NB4 (cell line): ENCODE measurements at regions not wholly inside any gene's neighbourhood (a gene's known extent, or its start where the extent isn't known, plus 50 kb on each side); places are given as distances from the start of the nearest gene placed in this dataset.

ENCODE experiments used
- CTCF ChIP-seq: IDR thresholded peaks from one replicate; pipeline ENCODE4 v1.5.1; 2012; ENCODE audit warnings: low read depth, low read length
- MAX ChIP-seq: IDR thresholded peaks from 2 replicates; pipeline ENCODE4 v1.6.1; 2011; ENCODE audit warnings: low read depth, low read length
- MYC ChIP-seq: IDR thresholded peaks from 2 replicates; pipeline ENCODE4 v1.6.1; 2011; ENCODE audit warnings: low read depth, low read length
- POLR2A ChIP-seq: IDR thresholded peaks from 2 replicates; pipeline ENCODE4 v1.6.1; 2011; ENCODE audit warnings: mild to moderate bottlenecking; ENCODE audit not compliant: insufficient read length; ENCODE audit errors: extremely low read depth

- no peak for TF ChIP-seq POLR2A
- no peak for TF ChIP-seq CTCF
- TF ChIP-seq MYC: no peak
- TF ChIP-seq MAX: no peak
These were observed 97.8 kb upstream of the CAV2 start for GRCh38 chr7:116401711-116402110.
